CD4-positive, alpha-beta T cell (primary cell): ENCODE measurements at regions not wholly inside any gene's neighbourhood (a gene's known extent, or its start where the extent isn't known, plus 50 kb on each side); places are given as distances from the start of the nearest gene placed in this dataset.

Source experiments
- ATAC-seq: fragments of 200-7000 bp; cut with Tn5 transposase; one replicate; pipeline ENCODE4 v1.10.0; 2022; ENCODE audit warnings: mild to moderate bottlenecking; ENCODE audit not compliant: poor library complexity
- CTCF ChIA-PET: fragments of 350-600 bp; sonication (Branson Sonifier 250); formaldehyde crosslinking; loops from one replicate; lab custom pipeline; 2021; ENCODE audit warnings: antibody characterized with exemption, inconsistent platforms; lab: Charles Lee
- POLR2A ChIA-PET: fragments of 350-600 bp; sonication (Branson Sonifier 250); formaldehyde crosslinking; loops from one replicate; lab custom pipeline; 2021; ENCODE audit warnings: antibody characterized with exemption, inconsistent platforms; lab: Charles Lee
- DNase-seq, 14 experiments: peaks; one replicate each; pipeline ENCODE4 v3.0.0-alpha.2; 2013 to 2020; ENCODE audit warnings: mixed read lengths in 2 of 14
- H3K27ac ChIP-seq, 2 donors: one replicate each; pipeline versions ENCODE4 v1.5.1 to v1.7.0; 2013; ENCODE audit warnings: low read length in 2 of 2, low read depth in 1 of 2, mild to moderate bottlenecking in 1 of 2
- H3K27me3 ChIP-seq, 2 experiments: 1 replicate in 1 of 2; 2 replicates in 1 of 2; pipeline versions ENCODE4 v1.6.1 to v1.7.0; 2013; ENCODE audit warnings: low read length in 2 of 2, control low read depth in 1 of 2, mild to moderate bottlenecking in 1 of 2, moderate library complexity in 1 of 2; ENCODE audit not compliant: insufficient read depth in 2 of 2, control insufficient read depth in 1 of 2
- H3K36me3 ChIP-seq: one replicate; pipeline ENCODE4 v1.6.1; 2013; ENCODE audit warnings: low read length, control low read depth; ENCODE audit not compliant: insufficient read depth
- H3K4me1 ChIP-seq: one replicate; pipeline ENCODE4 v1.6.1; 2013; ENCODE audit warnings: low read length, control low read depth; ENCODE audit not compliant: insufficient read depth
- H3K4me3 ChIP-seq: one replicate; pipeline ENCODE4 v1.5.1; 2013; ENCODE audit warnings: mild to moderate bottlenecking, low read length, moderate library complexity
- H3K9me3 ChIP-seq, 2 experiments: 1 replicate in 1 of 2; 2 replicates in 1 of 2; pipeline versions ENCODE4 v1.6.1 to v1.7.0; 2013; ENCODE audit warnings: low read length in 2 of 2, mild to moderate bottlenecking in 2 of 2, control low read depth in 1 of 2, moderate library complexity in 1 of 2; ENCODE audit not compliant: control insufficient read depth in 1 of 2, insufficient read depth in 1 of 2
- H3K27ac Mint-ChIP-seq: one replicate; pipeline ENCODE4 v1.8.0; 2020; ENCODE audit warnings: mixed read lengths
- H3K27me3 Mint-ChIP-seq: one replicate; pipeline ENCODE4 v1.8.0; 2021; ENCODE audit warnings: mixed read lengths
- H3K36me3 Mint-ChIP-seq: one replicate; pipeline ENCODE4 v1.8.0; 2021; ENCODE audit warnings: low read depth, mixed read lengths
- H3K4me1 Mint-ChIP-seq: one replicate; pipeline ENCODE4 v1.8.0; 2021; ENCODE audit warnings: low read depth, mixed read lengths
- H3K4me3 Mint-ChIP-seq: one replicate; pipeline ENCODE4 v1.8.0; 2020; ENCODE audit warnings: mild to moderate bottlenecking, mixed read lengths
- H3K9me3 Mint-ChIP-seq: one replicate; pipeline ENCODE4 v1.8.0; 2020; ENCODE audit warnings: mixed read lengths
- intact Hi-C, 2 experiments: fragments of 100-400 bp; cut with DNase I in 1 of 2; cut with micrococcal nuclease in 1 of 2; formaldehyde crosslinking; loops; one replicate each; pipeline versions ENCODE4 v1.15.1 to v1.9.0; 2023 to 2025; cut with DNase I, micrococcal nuclease
- TF ChIP-seq, protein P1 (sequence below): fragments of 200-600 bp; IDR thresholded peaks from one replicate; pipeline ENCODE4 v1.8.0; 2022; ENCODE audit warnings: antibody characterized with exemption, mild to moderate bottlenecking

DNA sequence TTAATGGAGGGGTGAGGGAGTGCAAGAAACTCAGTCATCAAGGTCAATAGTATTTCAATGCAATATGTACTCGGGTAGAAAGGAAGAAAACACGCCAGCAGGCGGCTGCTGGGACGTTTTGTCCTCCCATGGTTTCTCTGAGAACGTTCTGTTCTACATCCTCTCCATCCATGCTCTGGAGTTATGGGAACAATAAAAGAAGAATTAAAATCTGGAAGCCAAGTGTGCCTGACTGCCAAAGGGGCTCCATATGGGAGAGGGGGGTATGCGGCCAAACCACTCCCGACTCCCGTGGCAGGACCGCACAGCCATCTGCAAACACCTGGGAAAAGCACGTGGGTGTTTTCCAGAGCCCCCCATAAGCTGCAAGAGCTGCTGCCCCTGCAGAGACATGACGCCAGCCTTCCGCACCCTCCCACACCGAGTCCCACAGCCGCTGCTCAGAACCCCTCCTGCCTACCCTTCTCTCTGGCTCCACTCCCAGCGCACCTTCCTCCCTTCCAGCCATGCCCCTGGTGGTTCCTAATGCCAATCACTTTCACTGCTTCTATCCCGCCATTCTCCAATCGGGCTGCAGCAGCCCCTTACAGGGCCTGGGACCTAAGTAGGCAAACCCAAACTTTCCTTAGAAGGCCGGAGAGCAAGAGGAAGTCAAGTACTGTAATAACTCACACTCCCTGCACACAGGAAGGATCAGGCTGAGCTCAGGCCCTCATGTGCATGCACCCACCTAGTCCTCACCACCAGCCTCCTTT lies 241.6 kb downstream of the SYK start:
- peaks cover 23 to 35% of the 10 kb centered on the region in 2 experiments for H3K27me3 ChIP-seq
- no peaks in the 10 kb centered on the region for H3K36me3 ChIP-seq
- ChIA-PET POLR2A (no interaction called here), CTCF (interaction anchor here (1.1 kb wide), 1 partner anchor 383 kb away, joined by 3 read pairs; no protein-coding TSS in a partner anchor)
- no peak for DNase-seq
- intact Hi-C loops, result no loop called here
- Mint-ChIP-seq H3K36me3 (no peaks in the 10 kb centered on the region), H3K27me3 (peaks cover 61% of the 10 kb centered on the region), H3K9me3 (no peaks in the 10 kb centered on the region), H3K27ac (no peak overlapping the region), H3K4me3 (no peak overlapping the region), H3K4me1 (peaks cover 15% of the 10 kb centered on the region)
- no peak overlapping the region for H3K4me3 ChIP-seq
- H3K4me1 ChIP-seq, result peaks cover 12% of the 10 kb centered on the region
- no peak overlapping the region for H3K27ac ChIP-seq
- no peak for ATAC-seq
- no peaks in the 10 kb centered on the region for H3K9me3 ChIP-seq
- TF ChIP-seq, protein P1, sequence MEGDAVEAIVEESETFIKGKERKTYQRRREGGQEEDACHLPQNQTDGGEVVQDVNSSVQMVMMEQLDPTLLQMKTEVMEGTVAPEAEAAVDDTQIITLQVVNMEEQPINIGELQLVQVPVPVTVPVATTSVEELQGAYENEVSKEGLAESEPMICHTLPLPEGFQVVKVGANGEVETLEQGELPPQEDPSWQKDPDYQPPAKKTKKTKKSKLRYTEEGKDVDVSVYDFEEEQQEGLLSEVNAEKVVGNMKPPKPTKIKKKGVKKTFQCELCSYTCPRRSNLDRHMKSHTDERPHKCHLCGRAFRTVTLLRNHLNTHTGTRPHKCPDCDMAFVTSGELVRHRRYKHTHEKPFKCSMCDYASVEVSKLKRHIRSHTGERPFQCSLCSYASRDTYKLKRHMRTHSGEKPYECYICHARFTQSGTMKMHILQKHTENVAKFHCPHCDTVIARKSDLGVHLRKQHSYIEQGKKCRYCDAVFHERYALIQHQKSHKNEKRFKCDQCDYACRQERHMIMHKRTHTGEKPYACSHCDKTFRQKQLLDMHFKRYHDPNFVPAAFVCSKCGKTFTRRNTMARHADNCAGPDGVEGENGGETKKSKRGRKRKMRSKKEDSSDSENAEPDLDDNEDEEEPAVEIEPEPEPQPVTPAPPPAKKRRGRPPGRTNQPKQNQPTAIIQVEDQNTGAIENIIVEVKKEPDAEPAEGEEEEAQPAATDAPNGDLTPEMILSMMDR, result no peak

DNA sequence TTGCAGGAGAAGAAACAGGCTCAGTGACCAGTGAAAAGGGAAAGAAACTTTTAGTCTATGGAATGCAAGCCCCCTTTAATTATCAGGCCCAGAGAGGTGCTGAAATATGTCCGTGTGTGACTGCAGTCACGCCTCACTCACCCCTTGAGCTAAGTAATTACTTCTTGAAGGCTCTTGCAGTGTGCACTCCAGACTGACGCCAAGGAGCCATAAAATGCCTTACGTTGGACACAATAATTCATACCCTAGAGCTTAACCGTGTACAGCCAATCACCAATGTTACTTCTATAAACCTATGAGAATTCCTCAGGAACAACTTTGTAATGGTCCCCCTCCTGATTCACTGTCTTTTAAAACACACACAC lies 242.2 kb downstream of the SYK start:
- intact Hi-C loops, result no loop called here
- Mint-ChIP-seq H3K4me3 (no peak overlapping the region), H3K27me3 (peaks cover 62% of the 10 kb centered on the region), H3K4me1 (peaks cover 19% of the 10 kb centered on the region), H3K36me3 (no peaks in the 10 kb centered on the region), H3K9me3 (no peaks in the 10 kb centered on the region), H3K27ac (no peak overlapping the region)
- no peaks in the 10 kb centered on the region for H3K36me3 ChIP-seq
- peaks cover 23 to 35% of the 10 kb centered on the region in 2 experiments for H3K27me3 ChIP-seq
- H3K4me1 ChIP-seq, result peaks cover 14% of the 10 kb centered on the region
- H3K4me3 ChIP-seq, result no peak overlapping the region
- H3K27ac ChIP-seq, result no peak overlapping the region
- ATAC-seq (no peak), DNase-seq (no peak)
- no peaks in the 10 kb centered on the region for H3K9me3 ChIP-seq
- POLR2A ChIA-PET, result no interaction called here
- CTCF ChIA-PET, result no interaction called here
- TF ChIP-seq, protein P1, result no peak

DNA sequence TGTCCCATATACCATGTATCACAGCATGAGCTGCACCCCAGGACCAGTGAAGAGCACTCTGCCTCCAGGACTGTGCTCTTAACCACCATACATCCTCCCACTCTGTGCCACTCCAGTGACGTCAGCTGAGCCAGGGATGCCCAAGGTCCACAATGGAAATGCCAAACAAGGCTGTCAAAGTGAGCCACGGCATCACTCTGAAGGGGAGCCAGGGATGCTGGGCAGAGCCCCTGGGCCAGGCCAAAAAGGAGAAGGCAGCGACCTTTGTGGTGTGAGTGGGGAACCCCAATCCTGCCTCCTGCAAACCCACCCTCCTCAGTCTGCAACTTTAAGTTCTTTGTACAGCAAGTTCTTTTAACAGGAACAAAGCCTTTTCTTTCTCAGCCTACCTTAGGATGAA lies 242.7 kb downstream of the SYK start:
- POLR2A ChIA-PET, result no interaction called here
- DNase-seq, result no peak
- intact Hi-C loops, result no loop called here

More for the DNA sequence above, 242.7 kb downstream of the SYK start:
- H3K4me1 ChIP-seq, result peaks cover 14% of the 10 kb centered on the region
- Mint-ChIP-seq H3K27me3 (peaks cover 65% of the 10 kb centered on the region), H3K4me1 (peaks cover 19% of the 10 kb centered on the region), H3K9me3 (no peaks in the 10 kb centered on the region), H3K36me3 (no peaks in the 10 kb centered on the region), H3K4me3 (no peak overlapping the region), H3K27ac (no peak overlapping the region)
- H3K27ac ChIP-seq, result no peak overlapping the region
- H3K9me3 ChIP-seq, result no peaks in the 10 kb centered on the region
- TF ChIP-seq, protein P1, result no peak
- ATAC-seq, result no peak
- peaks cover 23 to 35% of the 10 kb centered on the region in 2 experiments for H3K27me3 ChIP-seq
- H3K4me3 ChIP-seq, result no peak overlapping the region
- CTCF ChIA-PET, result no interaction called here
- H3K36me3 ChIP-seq, result no peaks in the 10 kb centered on the region
